WERI-Rb-1 (cell line): ENCODE measurements at regions not wholly inside any gene's neighbourhood (a gene's known extent, or its start where the extent isn't known, plus 50 kb on each side); places are given as distances from the start of the nearest gene placed in this dataset.

Experiments
- DNase-seq: peaks from one replicate; pipeline ENCODE4 v3.0.0-alpha.2; 2020
- H3K27ac ChIP-seq: fragments of 250-450 bp; sonication (Bioruptor Pico); 2 replicates; pipeline ENCODE4 v1.5.1; 2020; ENCODE audit warnings: mild to moderate bottlenecking, moderate library complexity
- H3K27me3 ChIP-seq: fragments of 250-450 bp; sonication (Bioruptor Pico); 2 replicates; pipeline ENCODE4 v1.5.1; 2021; ENCODE audit warnings: mild to moderate bottlenecking, low read depth, moderate library complexity; ENCODE audit not compliant: insufficient read depth, severe bottlenecking
- H3K36me3 ChIP-seq: fragments of 250-450 bp; sonication (Bioruptor Pico); 2 replicates; pipeline ENCODE4 v1.5.1; 2020; ENCODE audit warnings: mild to moderate bottlenecking, moderate library complexity
- H3K4me3 ChIP-seq: 2 replicates; pipeline ENCODE4 v1.5.1; 2011; ENCODE audit warnings: low read depth, mild to moderate bottlenecking, control low read depth, low read length
- H3K9me3 ChIP-seq: fragments of 250-450 bp; sonication (Bioruptor Pico); 2 replicates; pipeline ENCODE4 v1.5.1; 2021; ENCODE audit warnings: mild to moderate bottlenecking, moderate library complexity; ENCODE audit not compliant: severe bottlenecking
- TF ChIP-seq, protein P1 (sequence below): IDR thresholded peaks from 2 replicates; pipeline ENCODE4 v1.5.1; 2011; ENCODE audit warnings: low read depth, mild to moderate bottlenecking, control low read depth, inconsistent platforms, low read length

DNA sequence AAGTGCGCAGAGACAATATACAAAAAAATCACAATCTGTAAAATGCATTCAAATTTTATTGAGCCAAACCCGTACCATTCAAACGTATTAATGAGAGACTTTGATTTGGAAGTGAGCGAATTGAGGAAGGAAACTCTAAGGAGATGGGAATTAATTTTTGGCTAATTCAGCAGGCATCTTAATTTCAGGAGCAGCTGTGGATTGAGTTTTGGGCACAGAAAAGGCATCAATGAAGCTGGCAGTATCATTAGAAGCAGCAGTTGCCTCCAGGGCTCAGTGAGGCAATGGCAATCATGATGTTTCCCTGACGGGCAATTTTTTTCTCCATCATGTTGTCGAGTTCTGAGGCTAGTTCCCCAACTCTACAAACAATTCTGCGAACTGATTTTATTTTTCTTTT is 2041.6 kb downstream of the NCAM2 start:
- no peak overlapping the region for H3K27ac ChIP-seq
- no peak overlapping the region for H3K4me3 ChIP-seq
- no peak for DNase-seq
- TF ChIP-seq, protein P1, sequence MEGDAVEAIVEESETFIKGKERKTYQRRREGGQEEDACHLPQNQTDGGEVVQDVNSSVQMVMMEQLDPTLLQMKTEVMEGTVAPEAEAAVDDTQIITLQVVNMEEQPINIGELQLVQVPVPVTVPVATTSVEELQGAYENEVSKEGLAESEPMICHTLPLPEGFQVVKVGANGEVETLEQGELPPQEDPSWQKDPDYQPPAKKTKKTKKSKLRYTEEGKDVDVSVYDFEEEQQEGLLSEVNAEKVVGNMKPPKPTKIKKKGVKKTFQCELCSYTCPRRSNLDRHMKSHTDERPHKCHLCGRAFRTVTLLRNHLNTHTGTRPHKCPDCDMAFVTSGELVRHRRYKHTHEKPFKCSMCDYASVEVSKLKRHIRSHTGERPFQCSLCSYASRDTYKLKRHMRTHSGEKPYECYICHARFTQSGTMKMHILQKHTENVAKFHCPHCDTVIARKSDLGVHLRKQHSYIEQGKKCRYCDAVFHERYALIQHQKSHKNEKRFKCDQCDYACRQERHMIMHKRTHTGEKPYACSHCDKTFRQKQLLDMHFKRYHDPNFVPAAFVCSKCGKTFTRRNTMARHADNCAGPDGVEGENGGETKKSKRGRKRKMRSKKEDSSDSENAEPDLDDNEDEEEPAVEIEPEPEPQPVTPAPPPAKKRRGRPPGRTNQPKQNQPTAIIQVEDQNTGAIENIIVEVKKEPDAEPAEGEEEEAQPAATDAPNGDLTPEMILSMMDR, result no peak
- no peaks in the 10 kb centered on the region for H3K36me3 ChIP-seq
- H3K9me3 ChIP-seq, result no peaks in the 10 kb centered on the region
- no peaks in the 10 kb centered on the region for H3K27me3 ChIP-seq

DNA sequence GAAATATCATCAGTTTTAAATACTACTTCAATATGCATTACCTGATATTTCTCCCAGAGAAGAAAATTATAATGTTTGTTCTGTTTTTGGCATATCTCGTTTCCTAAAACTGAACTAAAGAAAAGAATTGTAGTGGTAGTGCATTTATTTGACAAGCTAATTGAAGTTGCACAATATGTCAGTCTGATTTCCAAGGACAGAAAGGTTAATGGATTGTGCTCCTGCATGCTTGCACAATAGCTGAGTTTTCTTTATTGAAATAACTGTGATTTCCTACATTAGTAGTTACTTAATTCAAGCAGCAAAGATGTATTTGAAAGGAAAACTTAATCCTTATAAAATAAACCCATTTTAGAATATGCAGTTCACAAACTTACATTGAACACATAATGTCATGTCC is 2047.7 kb downstream of the NCAM2 start:
- DNase-seq, result no peak
- TF ChIP-seq, protein P1, result no peak
- Histone ChIP-seq H3K4me3 (no peak overlapping the region), H3K27ac (no peak overlapping the region), H3K9me3 (no peaks in the 10 kb centered on the region), H3K27me3 (no peaks in the 10 kb centered on the region), H3K36me3 (no peaks in the 10 kb centered on the region)

DNA sequence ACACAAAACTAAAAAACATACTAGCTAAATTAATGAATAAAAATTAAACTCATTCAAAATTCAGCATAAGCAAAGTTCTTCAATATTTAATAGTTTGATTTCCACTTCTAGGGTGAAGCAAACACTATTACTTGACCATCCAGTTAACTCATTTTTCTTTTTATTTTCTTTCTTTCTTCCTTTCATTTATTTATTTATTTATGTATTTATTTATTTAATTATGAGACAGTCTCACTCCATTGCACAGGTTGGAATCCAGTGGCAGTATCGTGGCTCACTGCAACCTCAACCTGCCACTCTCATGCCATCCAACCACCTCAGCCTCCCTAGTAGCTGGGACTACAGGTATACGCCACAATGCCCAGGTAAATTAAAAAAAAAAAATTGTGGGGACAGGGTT is 2069.5 kb downstream of the NCAM2 start:
- Histone ChIP-seq H3K4me3 (no peak overlapping the region), H3K36me3 (no peaks in the 10 kb centered on the region), H3K9me3 (no peaks in the 10 kb centered on the region), H3K27ac (no peak overlapping the region), H3K27me3 (no peaks in the 10 kb centered on the region)
- TF ChIP-seq, protein P1, result no peak
- DNase-seq, result no peak

DNA sequence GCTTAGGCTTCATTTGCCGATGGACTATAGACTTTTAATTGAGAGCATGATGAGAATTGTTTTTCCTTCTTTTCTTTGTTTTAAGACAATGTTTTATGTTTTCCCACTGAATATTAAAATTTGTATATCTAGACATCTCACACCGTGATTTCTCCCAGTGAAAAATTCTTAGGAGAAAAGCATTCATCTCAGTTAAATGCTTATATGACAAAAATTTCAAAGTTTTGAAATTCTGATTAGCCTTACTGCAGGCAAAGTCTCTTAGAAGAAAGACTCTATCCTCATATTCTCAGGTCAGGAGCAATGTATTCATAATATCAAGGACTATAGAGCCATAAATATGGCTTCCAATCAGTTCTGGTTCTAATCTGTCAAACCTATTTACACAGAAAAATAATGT is 2085.0 kb downstream of the NCAM2 start:
- no peak overlapping the region for H3K4me3 ChIP-seq
- no peaks in the 10 kb centered on the region for H3K36me3 ChIP-seq
- no peak overlapping the region for H3K27ac ChIP-seq
- no peaks in the 10 kb centered on the region for H3K27me3 ChIP-seq
- no peak for DNase-seq
- H3K9me3 ChIP-seq, result no peaks in the 10 kb centered on the region
- TF ChIP-seq, protein P1, result no peak

DNA sequence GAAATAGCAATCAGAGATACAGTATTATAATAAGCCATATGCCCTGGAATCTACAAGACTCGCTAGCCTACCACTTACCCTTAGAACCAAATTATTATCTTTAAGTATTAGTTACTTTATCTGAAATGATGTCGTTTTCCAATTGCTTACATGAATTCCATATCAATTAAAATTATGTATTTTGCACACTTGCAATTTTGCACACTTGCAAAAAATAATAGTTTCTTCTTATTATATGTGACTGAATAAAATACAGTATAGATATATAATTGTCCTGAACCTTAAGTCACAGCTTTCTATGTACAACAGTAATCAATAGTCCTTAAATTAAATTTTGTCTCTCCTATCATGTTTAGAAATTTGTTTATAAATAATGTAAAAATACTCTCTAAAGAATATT is 2095.1 kb downstream of the NCAM2 start:
- Histone ChIP-seq H3K9me3 (no peaks in the 10 kb centered on the region), H3K27me3 (no peaks in the 10 kb centered on the region)
- TF ChIP-seq, protein P1, result no peak

DNA sequence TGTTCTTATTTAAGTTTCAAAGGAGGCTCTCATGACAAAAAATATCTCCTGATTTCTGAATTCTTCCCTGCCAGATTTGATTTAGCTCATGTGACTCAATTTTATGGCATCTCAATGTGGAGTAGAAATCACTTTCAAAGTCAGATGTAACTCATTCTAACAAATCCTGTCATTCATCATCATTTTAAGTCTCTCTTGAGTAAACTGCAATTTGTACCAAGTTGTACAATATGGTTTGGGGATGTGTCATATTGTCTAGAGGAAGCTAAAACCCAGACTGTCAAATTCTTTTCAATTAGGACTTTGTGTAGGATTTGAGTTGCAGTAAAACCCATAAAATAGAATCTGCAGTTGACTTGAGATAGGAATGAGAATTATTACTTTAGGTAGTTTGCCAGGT is 2101.0 kb downstream of the NCAM2 start:
- no peak for DNase-seq
- H3K27me3 ChIP-seq, result no peaks in the 10 kb centered on the region
- no peaks in the 10 kb centered on the region for H3K36me3 ChIP-seq
- H3K9me3 ChIP-seq, result no peaks in the 10 kb centered on the region
- TF ChIP-seq, protein P1, result no peak
- H3K4me3 ChIP-seq, result no peak overlapping the region
- H3K27ac ChIP-seq, result no peak overlapping the region

More for the DNA sequence above, 2095.1 kb downstream of the NCAM2 start:
- Histone ChIP-seq H3K27ac (no peak overlapping the region), H3K36me3 (no peaks in the 10 kb centered on the region), H3K4me3 (no peak overlapping the region)
- DNase-seq, result no peak
